ENCODE measurements at regions not wholly inside any gene's neighbourhood (a gene's known extent, or its start where the extent isn't known, plus 50 kb on each side); places are given as distances from the start of the nearest gene placed in this dataset.

- TF ChIP-seq POLR2AphosphoS5 (IDR thresholded peaks at IDR 0.05), result no peak
- TF ChIP-seq EP300 (IDR thresholded peaks at IDR 0.05; ENCODE audit: low read depth), result no peak
Measured at GRCh38 chr4:82223715-82224114, 150.1 kb downstream of the HNRNPD start.

Measured in transverse colon (tissue), 3 donors.